ENCODE measurements at regions not wholly inside any gene's neighbourhood (a gene's known extent, or its start where the extent isn't known, plus 50 kb on each side); places are given as distances from the start of the nearest gene placed in this dataset.

GRCh38 chr10:128318366-128318765 lies 192.1 kb upstream of the MKI67 start:
- DNase-seq, result no peak

DNA sequence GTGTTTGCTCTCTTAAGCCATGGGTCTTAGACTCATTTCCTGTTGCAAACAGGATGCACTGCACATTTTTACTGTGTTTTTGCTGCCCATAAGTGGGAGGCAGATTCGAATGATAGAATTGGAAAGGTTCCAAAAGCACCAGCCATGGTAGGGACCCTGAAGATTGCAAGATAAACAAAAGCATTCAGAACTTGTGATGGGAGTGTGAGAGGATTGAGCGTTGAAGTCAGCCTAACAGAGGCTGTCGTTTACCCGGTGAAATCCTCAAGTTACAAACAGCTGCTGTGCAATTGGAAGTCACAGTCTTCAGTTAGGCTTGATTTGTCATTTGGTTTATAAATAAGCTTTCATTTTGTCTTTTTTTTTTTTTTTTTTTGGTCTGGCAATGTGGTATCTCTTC lies 192.7 kb upstream of the MKI67 start:
- DNase-seq, result no peak

GRCh38 chr10:128322106-128322505 lies 195.9 kb upstream of the MKI67 start:
- no peak for DNase-seq

DNA sequence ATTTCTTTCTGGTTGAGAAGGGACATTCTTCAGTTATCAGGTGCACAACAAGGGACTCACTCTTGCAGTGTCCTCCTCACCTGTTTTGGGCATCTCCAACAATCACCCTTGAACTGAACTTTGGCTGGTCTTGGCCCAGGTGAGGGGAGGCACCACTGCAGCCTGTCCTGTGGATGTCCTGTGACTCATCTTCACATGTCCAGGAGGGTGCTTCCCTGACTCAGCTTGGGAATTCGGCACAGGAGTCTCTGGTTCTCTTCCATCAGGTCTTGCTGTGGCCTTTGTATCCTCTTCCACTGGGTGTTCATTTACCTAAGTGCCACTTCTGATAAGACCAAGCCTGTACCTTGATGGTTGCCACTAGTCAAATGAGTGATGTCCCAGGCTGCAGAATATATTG lies 196.7 kb upstream of the MKI67 start:
- DNase-seq, result no peak

DNA sequence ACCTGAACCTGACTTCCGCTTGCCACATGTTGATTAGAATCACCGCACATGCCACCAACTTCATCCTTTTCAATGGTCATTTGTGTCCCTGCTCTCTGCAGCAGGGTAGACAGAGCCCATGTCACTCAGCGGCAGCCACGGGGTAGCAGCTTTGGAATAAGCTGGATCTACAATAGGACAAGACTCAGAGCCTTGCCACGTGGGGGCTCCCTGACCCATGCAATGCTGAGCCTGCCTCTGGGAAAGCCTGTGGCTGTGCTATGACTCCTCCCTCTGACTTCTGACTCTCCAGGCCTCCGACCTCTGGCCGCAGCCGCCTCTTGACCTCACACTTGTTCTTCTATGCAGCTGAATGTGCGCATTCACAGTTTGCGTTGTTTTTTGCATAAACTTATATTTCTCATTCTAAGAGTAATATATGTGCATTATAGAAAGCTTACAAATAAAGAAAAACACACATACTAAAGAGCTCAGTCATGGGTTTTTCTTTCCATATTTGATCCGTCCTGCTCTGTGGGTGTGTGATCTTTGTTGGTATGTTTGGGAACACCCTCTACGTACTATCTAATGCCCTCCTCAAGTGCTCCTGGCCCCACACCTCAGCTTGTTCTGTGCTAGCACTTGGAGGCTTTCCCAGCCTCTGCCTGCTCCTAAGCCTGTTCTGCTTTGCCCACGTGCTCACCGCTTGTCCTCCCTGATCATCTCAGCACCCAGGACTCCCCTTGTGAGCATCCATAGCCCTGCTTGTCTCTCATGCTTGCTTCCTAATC lies 198.0 kb upstream of the MKI67 start:
- DNase-seq, result no peak

GRCh38 chr10:128325788-128326187 lies 199.6 kb upstream of the MKI67 start:
- no peak for DNase-seq

GRCh38 chr10:128326251-128326650 lies 200.0 kb upstream of the MKI67 start:
- no peak for DNase-seq

DNA sequence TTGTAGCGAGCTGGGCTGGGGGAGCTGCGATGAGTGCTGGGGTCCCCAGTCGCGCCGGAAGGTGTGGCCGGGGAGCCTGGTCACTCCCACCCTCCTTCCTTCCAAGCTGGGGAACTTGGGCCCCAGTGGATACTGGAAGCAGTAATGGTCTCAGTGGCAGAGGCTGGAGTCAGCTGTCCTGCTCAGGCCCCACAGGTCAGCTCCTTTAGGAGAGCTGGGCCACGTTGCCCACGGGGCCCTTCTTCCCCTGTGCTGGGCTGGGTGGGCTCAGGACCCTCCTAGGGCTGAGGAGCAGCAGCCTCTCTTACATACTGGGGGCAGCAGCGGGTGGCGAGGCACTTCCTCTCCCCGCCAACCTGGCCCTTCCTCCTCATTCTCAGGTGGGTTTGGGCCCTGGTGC lies 200.6 kb upstream of the MKI67 start:
- no peak for DNase-seq

GRCh38 chr10:128336401-128336800 lies 210.2 kb upstream of the MKI67 start:
- no peak for DNase-seq

DNA sequence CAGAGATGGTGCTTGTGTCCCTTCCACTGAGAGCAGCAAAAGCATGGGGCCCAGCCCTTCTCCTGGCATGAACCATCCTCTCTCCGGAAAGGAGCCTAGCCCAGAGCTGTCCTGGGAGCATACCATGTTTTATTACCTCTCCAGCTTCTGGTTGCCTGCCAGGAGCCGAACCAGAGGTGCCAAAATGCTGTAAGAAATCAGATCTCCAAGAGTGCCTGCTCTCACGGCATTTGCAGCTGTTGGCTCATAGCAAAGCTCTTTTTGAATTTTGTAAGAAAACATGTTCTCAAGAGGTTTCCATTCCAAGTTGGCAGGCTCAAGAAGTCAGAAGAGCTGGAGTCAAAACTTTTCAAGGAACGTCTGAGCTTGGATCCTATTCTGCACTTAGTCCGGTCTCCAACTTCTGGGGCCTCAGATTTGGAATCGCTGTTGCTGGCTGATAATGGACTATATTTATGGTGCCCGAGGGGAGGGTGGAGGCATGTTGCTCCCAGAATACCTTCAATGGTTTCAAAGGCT lies 211.7 kb upstream of the MKI67 start:
- no peak for DNase-seq

DNA sequence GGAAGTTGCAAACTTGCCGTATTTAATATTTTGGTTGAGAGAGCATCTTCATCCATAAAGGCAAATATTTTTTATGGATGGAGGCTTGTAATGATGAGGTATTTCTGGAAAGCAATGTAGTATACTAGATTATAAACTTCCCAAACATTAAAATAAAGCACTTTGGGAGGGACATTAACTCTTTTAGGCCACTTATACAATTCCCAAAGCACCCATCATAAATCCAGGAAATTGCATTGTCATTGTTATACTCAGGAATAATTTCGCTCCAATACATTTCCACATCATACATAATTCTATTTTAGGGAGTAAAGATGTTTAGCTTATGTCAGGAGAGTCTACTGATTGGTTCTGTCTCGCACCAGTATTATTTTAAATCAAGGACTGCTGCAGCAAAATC lies 212.7 kb upstream of the MKI67 start:
- no peak for DNase-seq

DNA sequence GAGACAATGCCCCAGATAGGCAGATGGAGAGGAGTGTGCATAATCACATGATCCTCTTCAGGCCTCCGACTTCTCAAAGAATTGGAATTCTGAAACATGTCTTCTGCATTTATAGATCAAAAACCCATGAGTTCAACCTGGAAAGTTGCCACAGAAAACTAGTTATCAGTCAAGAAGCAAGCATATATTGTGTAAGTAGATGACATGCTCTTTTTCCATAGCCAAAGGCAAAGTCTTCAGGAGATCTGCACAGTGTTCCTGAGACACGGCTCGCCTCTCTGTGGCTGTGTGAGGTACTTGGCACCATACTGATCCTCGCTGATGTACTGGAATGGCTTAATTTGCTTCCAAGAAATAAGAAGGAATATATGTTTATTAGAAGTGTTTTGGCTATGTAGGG lies 213.5 kb upstream of the MKI67 start:
- no peak for DNase-seq

DNA sequence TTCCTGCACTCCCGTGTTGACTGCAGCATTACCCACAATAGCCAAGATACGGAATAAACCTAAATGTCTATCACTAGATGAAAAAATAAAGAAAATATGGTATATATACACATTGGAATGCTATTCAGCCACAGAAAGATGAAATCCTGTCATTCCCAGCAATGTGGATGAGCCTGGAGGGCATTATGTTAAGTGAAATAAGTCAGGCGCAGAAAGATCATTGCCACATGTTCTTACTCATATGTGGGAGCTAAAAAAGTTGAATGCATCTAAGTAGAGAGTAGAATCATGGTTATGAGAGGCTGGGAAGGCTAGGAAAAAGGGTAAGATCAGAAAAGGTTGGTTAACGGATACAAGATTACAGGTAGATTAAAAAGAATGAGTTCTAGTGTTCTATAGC lies 219.1 kb upstream of the MKI67 start:
- DNase-seq, result no peak

DNA sequence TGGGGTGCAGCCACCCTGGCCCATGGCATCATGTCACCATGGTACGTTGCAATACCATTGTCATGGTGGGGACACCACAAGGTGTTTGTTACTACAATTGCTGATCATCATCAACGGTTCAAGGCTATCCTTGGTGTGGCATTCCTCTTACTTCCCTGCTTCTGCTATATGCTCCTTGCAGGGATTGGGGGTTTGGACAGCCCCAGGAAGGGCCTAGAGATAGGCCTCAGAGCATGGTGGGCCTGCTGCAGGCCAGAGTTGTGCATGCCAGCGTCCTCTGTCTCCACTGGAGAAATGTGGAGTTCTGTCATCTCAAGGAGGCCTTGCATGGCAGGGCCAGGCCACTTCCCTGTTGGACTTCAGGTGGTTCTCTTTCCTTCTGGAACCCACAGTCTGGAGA lies 234.6 kb upstream of the MKI67 start:
- no peak for DNase-seq

GRCh38 chr10:128361487-128361886 lies 235.3 kb upstream of the MKI67 start:
- no peak for DNase-seq

DNA sequence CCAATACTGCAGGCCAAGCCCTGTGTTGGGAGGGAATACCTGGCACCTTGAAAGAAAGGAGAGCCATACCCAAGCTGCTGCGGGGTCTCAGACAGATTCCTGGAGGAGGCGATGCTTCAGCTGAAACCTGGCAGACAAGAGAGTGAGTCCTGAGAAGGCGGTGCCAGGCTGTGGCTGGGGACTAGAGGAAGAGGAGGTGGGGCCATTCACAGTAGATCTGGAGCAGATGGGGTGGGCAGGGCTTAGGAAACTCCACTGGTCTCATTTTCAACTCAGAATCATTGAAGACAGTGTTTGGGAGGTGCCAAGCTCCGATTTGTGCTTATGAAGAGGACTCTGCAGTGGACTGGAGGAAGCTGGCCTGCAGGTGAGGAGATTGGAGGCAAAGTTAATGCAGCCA lies 236.3 kb upstream of the MKI67 start:
- DNase-seq, result no peak

DNA sequence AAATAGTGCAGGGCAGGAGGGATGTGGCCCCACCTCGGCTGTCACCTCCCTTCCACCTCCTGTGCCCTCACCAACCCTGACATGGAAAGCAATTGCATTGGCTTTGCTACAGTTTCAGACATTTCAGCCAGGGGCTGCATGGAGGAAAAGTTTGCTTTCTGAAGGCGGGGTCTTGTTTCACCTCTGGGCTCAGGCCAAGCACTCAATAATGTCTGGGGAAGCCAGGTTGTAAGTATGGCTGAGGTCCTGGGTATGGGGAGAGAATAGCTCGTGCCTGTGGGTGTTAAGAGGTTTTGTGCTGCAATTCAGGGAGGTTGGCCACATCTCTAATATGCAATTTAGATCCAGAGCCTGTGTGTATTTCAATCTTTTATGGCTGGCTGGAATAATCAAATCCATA lies 238.4 kb upstream of the MKI67 start:
- DNase-seq, result no peak

DNA sequence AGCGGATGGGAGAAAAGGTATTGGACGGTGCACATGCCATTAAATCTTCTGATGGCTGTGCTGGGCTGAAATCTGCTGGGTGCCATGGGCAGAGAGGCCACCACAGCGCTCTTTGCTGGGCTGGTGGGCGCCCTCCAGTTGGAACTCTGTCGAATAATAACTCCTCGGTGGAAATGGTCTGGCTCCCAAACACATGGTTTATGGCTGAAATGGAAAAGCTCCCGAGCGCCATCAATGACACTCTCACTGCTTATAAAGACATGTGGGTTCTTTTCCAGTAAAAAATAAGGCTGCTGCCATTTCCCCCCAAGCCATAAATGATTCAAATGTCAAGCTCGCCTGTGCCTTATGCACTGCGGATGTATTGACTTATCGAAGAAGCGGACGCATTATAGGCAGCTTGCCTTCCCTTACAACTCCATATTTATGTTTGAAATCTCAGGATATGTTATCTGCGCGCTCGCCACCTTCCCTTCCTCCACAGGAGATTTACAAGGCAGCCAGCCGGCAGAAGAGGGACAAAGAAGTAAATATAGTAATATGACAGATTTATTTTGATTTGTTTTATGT lies 239.0 kb upstream of the MKI67 start:
- no peak for DNase-seq

- no peak for DNase-seq
Measured at GRCh38 chr10:128367807-128368206, 241.6 kb upstream of the MKI67 start.

GRCh38 chr10:128369101-128369650 lies 243.0 kb upstream of the MKI67 start:
- no peak for DNase-seq

DNA sequence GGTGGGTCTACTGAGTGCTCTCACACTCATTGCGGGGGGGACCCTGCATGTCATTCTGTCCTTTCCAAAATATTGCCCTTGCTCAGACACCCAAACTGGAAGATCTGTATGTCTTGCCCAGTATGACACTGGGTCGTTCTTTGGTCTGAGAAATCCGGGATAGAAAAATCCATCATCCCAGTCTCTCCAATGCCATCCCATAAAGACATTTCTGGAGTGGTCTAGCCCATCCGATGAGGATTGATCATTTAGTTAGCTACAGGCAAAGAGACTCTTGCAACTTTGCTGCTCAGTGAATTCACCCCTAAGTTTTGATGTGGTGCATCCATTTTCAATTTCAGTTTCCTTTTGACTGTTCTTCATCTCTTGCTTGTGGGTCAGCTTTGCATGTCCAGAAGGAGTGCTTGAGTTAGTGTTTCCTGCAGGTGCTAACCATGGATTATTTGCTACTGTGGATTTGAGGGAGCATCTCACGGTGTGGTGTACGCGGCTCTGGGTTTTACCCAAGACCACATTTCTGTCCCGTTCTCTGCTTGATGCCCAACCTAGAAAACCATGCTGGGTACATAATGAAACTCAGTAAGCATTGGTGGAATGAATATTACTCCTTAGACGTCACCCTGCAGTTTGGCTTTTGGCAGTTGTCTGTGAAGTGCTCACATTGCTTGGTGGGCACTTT lies 247.0 kb upstream of the MKI67 start:
- no peak for DNase-seq

- no peak for DNase-seq
Measured at GRCh38 chr10:128373831-128374230, 247.6 kb upstream of the MKI67 start.

DNA sequence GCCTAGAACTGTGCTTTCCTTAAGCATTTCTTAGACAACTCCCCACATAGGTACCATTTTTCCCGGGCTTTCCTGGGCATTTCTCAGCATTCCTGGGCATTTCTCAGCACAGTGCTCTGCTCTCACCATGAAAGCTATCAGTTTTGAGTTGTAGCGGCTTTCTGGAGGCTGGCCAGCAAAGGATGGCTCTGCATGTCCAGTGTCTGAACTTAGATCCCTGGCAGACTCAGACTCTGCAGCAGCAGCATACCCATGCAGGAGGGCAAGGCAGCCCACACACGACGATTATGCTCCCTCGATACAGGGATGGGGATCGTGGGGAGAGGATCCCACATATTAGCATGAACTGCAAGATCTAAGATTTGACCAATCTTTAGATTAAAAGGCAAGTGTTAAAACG lies 248.9 kb upstream of the MKI67 start:
- no peak for DNase-seq
